K562 (cell line): ENCODE measurements at regions not wholly inside any gene's neighbourhood (a gene's known extent, or its start where the extent isn't known, plus 50 kb on each side); places are given as distances from the start of the nearest gene placed in this dataset.

Experiments used
- CBX8 ChIP-seq: fragments of 200-600 bp; sonication (generic); IDR thresholded peaks from 2 replicates; pipeline ENCODE4 v1.6.1; 2012; ENCODE audit warnings: borderline replicate concordance, mixed run types, low read depth, mild to moderate bottlenecking, moderate library complexity, mixed read lengths, low read length, control low read depth, inconsistent platforms; ENCODE audit not compliant: poor library complexity, severe bottlenecking; ENCODE audit errors: extremely low read depth
- FOXK2 ChIP-seq, 2 experiments: fragments of 450-650 bp; IDR thresholded peaks in 1 of 2; conservative IDR thresholded peaks in 1 of 2; 2 replicates each; pipeline ENCODE4 v1.6.1; 2016; ENCODE audit warnings: low read depth in 2 of 2, mild to moderate bottlenecking in 1 of 2
- NCOA6 ChIP-seq: fragments of 450-650 bp; IDR thresholded peaks from 2 replicates; pipeline ENCODE4 v1.6.1; 2017; ENCODE audit warnings: mild to moderate bottlenecking
- ZNF584 ChIP-seq: fragments of 200-800 bp; sonication (Bioruptor generic); IDR thresholded peaks from 2 replicates; pipeline ENCODE4 v1.6.1; 2016; ENCODE audit warnings: low read depth, mild to moderate bottlenecking, missing genetic modification characterization, missing compliant biosample characterization
- TF ChIP-seq, protein P1 (sequence below): fragments of 450-650 bp; IDR thresholded peaks from one replicate; pipeline ENCODE4 v1.6.1; 2018; ENCODE audit warnings: mild to moderate bottlenecking, moderate library complexity; ENCODE audit not compliant: partially characterized antibody
- TF ChIP-seq, protein P2 (sequence below): fragments of 450-650 bp; IDR thresholded peaks from 2 replicates; pipeline ENCODE4 v1.6.1; 2016; ENCODE audit warnings: mild to moderate bottlenecking, moderate library complexity

DNA sequence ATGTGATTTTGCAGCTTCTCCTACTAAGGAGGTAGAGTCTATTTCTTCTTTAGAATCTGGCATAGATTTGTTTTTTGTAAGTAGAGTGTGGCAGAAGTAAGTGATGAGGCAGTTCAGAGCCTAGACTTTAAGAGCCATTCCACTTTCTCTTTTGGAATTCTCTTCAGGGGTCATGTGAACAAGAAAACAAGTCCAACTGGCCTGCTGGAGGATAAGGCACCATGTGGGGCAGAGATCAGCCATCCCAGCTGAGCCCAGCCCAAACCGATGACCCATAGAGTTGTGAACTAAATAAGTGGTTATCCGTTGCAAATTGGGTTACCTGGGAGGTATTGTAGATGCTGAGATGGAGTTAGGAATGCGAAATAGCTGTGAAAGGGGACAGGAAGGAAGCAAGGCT, 60.3 kb upstream of the TBPL2 start (continued):
- TF ChIP-seq, protein P1, sequence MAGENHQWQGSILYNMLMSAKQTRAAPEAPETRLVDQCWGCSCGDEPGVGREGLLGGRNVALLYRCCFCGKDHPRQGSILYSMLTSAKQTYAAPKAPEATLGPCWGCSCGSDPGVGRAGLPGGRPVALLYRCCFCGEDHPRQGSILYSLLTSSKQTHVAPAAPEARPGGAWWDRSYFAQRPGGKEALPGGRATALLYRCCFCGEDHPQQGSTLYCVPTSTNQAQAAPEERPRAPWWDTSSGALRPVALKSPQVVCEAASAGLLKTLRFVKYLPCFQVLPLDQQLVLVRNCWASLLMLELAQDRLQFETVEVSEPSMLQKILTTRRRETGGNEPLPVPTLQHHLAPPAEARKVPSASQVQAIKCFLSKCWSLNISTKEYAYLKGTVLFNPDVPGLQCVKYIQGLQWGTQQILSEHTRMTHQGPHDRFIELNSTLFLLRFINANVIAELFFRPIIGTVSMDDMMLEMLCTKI = no peak
- TF ChIP-seq, protein P2, sequence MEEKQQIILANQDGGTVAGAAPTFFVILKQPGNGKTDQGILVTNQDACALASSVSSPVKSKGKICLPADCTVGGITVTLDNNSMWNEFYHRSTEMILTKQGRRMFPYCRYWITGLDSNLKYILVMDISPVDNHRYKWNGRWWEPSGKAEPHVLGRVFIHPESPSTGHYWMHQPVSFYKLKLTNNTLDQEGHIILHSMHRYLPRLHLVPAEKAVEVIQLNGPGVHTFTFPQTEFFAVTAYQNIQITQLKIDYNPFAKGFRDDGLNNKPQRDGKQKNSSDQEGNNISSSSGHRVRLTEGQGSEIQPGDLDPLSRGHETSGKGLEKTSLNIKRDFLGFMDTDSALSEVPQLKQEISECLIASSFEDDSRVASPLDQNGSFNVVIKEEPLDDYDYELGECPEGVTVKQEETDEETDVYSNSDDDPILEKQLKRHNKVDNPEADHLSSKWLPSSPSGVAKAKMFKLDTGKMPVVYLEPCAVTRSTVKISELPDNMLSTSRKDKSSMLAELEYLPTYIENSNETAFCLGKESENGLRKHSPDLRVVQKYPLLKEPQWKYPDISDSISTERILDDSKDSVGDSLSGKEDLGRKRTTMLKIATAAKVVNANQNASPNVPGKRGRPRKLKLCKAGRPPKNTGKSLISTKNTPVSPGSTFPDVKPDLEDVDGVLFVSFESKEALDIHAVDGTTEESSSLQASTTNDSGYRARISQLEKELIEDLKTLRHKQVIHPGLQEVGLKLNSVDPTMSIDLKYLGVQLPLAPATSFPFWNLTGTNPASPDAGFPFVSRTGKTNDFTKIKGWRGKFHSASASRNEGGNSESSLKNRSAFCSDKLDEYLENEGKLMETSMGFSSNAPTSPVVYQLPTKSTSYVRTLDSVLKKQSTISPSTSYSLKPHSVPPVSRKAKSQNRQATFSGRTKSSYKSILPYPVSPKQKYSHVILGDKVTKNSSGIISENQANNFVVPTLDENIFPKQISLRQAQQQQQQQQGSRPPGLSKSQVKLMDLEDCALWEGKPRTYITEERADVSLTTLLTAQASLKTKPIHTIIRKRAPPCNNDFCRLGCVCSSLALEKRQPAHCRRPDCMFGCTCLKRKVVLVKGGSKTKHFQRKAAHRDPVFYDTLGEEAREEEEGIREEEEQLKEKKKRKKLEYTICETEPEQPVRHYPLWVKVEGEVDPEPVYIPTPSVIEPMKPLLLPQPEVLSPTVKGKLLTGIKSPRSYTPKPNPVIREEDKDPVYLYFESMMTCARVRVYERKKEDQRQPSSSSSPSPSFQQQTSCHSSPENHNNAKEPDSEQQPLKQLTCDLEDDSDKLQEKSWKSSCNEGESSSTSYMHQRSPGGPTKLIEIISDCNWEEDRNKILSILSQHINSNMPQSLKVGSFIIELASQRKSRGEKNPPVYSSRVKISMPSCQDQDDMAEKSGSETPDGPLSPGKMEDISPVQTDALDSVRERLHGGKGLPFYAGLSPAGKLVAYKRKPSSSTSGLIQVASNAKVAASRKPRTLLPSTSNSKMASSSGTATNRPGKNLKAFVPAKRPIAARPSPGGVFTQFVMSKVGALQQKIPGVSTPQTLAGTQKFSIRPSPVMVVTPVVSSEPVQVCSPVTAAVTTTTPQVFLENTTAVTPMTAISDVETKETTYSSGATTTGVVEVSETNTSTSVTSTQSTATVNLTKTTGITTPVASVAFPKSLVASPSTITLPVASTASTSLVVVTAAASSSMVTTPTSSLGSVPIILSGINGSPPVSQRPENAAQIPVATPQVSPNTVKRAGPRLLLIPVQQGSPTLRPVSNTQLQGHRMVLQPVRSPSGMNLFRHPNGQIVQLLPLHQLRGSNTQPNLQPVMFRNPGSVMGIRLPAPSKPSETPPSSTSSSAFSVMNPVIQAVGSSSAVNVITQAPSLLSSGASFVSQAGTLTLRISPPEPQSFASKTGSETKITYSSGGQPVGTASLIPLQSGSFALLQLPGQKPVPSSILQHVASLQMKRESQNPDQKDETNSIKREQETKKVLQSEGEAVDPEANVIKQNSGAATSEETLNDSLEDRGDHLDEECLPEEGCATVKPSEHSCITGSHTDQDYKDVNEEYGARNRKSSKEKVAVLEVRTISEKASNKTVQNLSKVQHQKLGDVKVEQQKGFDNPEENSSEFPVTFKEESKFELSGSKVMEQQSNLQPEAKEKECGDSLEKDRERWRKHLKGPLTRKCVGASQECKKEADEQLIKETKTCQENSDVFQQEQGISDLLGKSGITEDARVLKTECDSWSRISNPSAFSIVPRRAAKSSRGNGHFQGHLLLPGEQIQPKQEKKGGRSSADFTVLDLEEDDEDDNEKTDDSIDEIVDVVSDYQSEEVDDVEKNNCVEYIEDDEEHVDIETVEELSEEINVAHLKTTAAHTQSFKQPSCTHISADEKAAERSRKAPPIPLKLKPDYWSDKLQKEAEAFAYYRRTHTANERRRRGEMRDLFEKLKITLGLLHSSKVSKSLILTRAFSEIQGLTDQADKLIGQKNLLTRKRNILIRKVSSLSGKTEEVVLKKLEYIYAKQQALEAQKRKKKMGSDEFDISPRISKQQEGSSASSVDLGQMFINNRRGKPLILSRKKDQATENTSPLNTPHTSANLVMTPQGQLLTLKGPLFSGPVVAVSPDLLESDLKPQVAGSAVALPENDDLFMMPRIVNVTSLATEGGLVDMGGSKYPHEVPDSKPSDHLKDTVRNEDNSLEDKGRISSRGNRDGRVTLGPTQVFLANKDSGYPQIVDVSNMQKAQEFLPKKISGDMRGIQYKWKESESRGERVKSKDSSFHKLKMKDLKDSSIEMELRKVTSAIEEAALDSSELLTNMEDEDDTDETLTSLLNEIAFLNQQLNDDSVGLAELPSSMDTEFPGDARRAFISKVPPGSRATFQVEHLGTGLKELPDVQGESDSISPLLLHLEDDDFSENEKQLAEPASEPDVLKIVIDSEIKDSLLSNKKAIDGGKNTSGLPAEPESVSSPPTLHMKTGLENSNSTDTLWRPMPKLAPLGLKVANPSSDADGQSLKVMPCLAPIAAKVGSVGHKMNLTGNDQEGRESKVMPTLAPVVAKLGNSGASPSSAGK = peak; percentile 43; the same call in 1 of the 2 replicates
- TF ChIP-seq CBX8 (no peak), FOXK2 (conservative IDR thresholded peaks at IDR 0.05 in 1 of 2, IDR thresholded peaks at IDR 0.05 in 1 of 2; ENCODE audit: low read depth in 2 of 2) (0 out of 4 replicates have a peak, but pooled peaks of 1 of the 2 experiments have one; percentile 9), NCOA6 (no peak), ZNF584 (0 out of 2 replicates have a peak, but pooled peaks have one; percentile 40)
